ENCODE measurements at regions not wholly inside any gene's neighbourhood (a gene's known extent, or its start where the extent isn't known, plus 50 kb on each side); places are given as distances from the start of the nearest gene placed in this dataset.

DNA sequence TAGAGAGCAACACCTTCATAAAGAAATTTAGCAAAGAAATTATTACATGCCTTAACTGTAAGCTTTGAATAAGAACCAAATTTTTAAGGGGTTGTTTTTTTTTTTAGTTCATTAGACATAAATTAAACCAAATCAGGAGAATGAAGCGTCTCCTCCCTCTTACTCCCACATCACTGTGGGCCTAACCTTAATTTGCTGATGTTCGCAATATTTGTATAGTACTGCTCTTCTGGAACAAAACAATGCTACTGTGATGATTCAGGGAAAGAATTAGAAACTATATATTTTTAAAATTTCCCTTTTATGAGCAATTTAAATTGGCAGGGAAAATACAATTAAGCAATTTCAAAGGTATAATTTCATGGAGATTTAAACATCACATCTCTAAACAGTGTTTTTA is 275.0 kb upstream of the C9orf72 start:
- Histone ChIP-seq H2BK20ac (ENCODE audit: low read length) (no peak overlapping the region), H4K20me1 (replicated peaks in 1 of 2; ENCODE audit: control insufficient read depth in 1 of 2, insufficient read depth in 2 of 2, low read length in 2 of 2) (no peaks in the 10 kb centered on the region), H3K27ac (ENCODE audit: low read depth, low read length) (no peak overlapping the region), H2AK5ac (ENCODE audit: low read depth, low read length) (no peak overlapping the region), H3K4me2 (ENCODE audit: insufficient read depth in 1 of 2, low read depth in 2 of 2, low read length in 2 of 2) (no peak overlapping the region), H2BK120ac (replicated peaks; ENCODE audit: low read depth, low read length) (no peak overlapping the region), H3K36me3 (ENCODE audit: control insufficient read depth in 2 of 4, insufficient read depth in 4 of 4, low read length in 3 of 4) (no peaks in the 10 kb centered on the region), H3K14ac (ENCODE audit: insufficient read length) (no peak overlapping the region), H3K18ac (ENCODE audit: extremely low read depth, low read length) (no peak overlapping the region), H3K4ac (replicated peaks; ENCODE audit: insufficient read length, low read depth, low read length) (no peak overlapping the region), H3K79me2 (ENCODE audit: control insufficient read depth in 1 of 2, insufficient read depth in 2 of 2, low read length in 2 of 2) (no peaks in the 10 kb centered on the region), H2BK5ac (ENCODE audit: low read depth, low read length) (no peak overlapping the region), H4K8ac (ENCODE audit: extremely low read depth, insufficient read depth, low read length) (no peak overlapping the region), H4K5ac (ENCODE audit: insufficient read length, low read depth, low read length) (no peak overlapping the region), H3K4me3 (ENCODE audit: extremely low read depth in 1 of 4, insufficient read depth in 2 of 4, low read depth in 3 of 4, low read length in 4 of 4) (no peak overlapping the region), H2BK12ac (ENCODE audit: low read depth, low read length) (no peak overlapping the region), H3K23ac (ENCODE audit: insufficient read length) (no peak overlapping the region), H3K9ac (replicated peaks in 1 of 4; ENCODE audit: extremely low read depth in 1 of 4, low read depth in 3 of 4, low read length in 3 of 4) (no peak overlapping the region), H3K4me1 (replicated peaks in 1 of 4; ENCODE audit: control insufficient read depth in 3 of 4, insufficient read depth in 4 of 4, low read length in 3 of 4) (no peaks in the 10 kb centered on the region), H3K79me1 (ENCODE audit: low read depth, low read length) (no peaks in the 10 kb centered on the region), H3K9me3 (ENCODE audit: insufficient read depth in 2 of 2, low read depth in 1 of 2, low read length in 1 of 2) (no peaks in the 10 kb centered on the region), H3K23me2 (ENCODE audit: low read depth, low read length) (no peaks in the 10 kb centered on the region), H4K91ac (replicated peaks; ENCODE audit: insufficient read length, low read length) (no peak overlapping the region), H2BK15ac (ENCODE audit: low read length) (no peak overlapping the region), H2AFZ (ENCODE audit: low read length) (no peak overlapping the region), H3K56ac (replicated peaks; ENCODE audit: insufficient read length, low read depth, low read length) (no peak overlapping the region), H3K27me3 (replicated peaks in 1 of 4; ENCODE audit: control insufficient read depth in 3 of 4, extremely low read depth in 1 of 4, insufficient read depth in 3 of 4, low read length in 3 of 4) (no peaks in the 10 kb centered on the region)
- POLR2A ChIA-PET (ENCODE audit: partially characterized antibody) = no interaction called here
- FAIRE-seq (no peak), DNase-seq (ENCODE audit: low read depth in 1 of 2, low spot score in 2 of 2) (no peak)
- 95% methylated on average over 2 of the region's 2 CpGs; no CpG with 5 or more reads in 1 of the 2 experiments for WGBS, 2 experiments (ENCODE audit: extremely low coverage in 1 of 2, insufficient coverage in 1 of 2, insufficient read length in 1 of 2, insufficient replicate concordance in 2 of 2, low coverage in 1 of 2, low lambda C conversion rate in 2 of 2, missing lambda C conversion rate in 1 of 2)
- CTCF ChIA-PET (ENCODE audit: partially characterized antibody) = interaction anchor here (1.1 to 1.3 kb wide), 2 partner anchors 11 to 40 kb away, joined by 3 to 5 read pairs; no protein-coding TSS in a partner anchor
- TF ChIP-seq BACH1 (IDR thresholded peaks at IDR 0.05; ENCODE audit: low read length) (no peak), JUND (IDR thresholded peaks at IDR 0.05; ENCODE audit: low read length) (no peak), GTF2F1 (IDR thresholded peaks at IDR 0.05; ENCODE audit: borderline replicate concordance, low read depth, low read length) (no peak), NRF1 (IDR thresholded peaks at IDR 0.05; ENCODE audit: low read depth, low read length) (no peak), SP4 (IDR thresholded peaks at IDR 0.05; ENCODE audit: low read length) (no peak), NANOG (IDR thresholded peaks at IDR 0.05; ENCODE audit: insufficient read depth, low read depth, low read length, poor library complexity, severe bottlenecking) (no peak), YY1 (IDR thresholded peaks at IDR 0.05; ENCODE audit: low read depth, low read length) (no peak), KDM5A (IDR thresholded peaks at IDR 0.05; ENCODE audit: low read length) (no peak), PHF8 (conservative IDR thresholded peaks at IDR 0.05; ENCODE audit: low read depth, low read length) (no peak), TAF1 (IDR thresholded peaks at IDR 0.05; ENCODE audit: low read depth, low read length) (no peak), POLR2A (IDR thresholded peaks at IDR 0.05; ENCODE audit: control extremely low read depth in 1 of 2, low read depth in 2 of 2, low read length in 2 of 2) (no peak), FOSL1 (IDR thresholded peaks at IDR 0.05; ENCODE audit: insufficient read depth, low read depth, low read length) (no peak), TCF12 (IDR thresholded peaks at IDR 0.05; ENCODE audit: low read depth, low read length) (no peak), RNF2 (IDR thresholded peaks at IDR 0.05; ENCODE audit: borderline replicate concordance, low read depth, low read length, missing control alignments, poor library complexity, severe bottlenecking) (no peak), RFX5 (IDR thresholded peaks at IDR 0.05; ENCODE audit: borderline replicate concordance, low read depth, low read length) (no peak)
- TF ChIP-seq, protein P1, sequence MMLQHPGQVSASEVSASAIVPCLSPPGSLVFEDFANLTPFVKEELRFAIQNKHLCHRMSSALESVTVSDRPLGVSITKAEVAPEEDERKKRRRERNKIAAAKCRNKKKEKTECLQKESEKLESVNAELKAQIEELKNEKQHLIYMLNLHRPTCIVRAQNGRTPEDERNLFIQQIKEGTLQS (IDR thresholded peaks at IDR 0.05; ENCODE audit: insufficient read depth, low read depth, low read length) = no peak
